ENCODE measurements at regions not wholly inside any gene's neighbourhood (a gene's known extent, or its start where the extent isn't known, plus 50 kb on each side); places are given as distances from the start of the nearest gene placed in this dataset.
"Not testable (repeated sequence)": the region's sequence is repeated elsewhere in the genome, so short reads cannot be mapped to it uniquely, and the experiment has no call there.

- no peaks in the 10 kb centered on the region for H3K9me3 Mint-ChIP-seq
- no peak for DNase-seq
- no peaks in the 10 kb centered on the region for H3K36me3 Mint-ChIP-seq
- CTCF ChIA-PET: no interaction called here
- H3K4me3 Mint-ChIP-seq: no peak overlapping the region
- no peaks in the 10 kb centered on the region for H3K4me1 Mint-ChIP-seq
- H3K27me3 Mint-ChIP-seq: peaks cover 29% of the 10 kb centered on the region
- no peak overlapping the region for H3K27ac Mint-ChIP-seq
These were observed 74.6 kb upstream of the CREB3L1 start for GRCh38 chr11:46202696-46203391.

- Mint-ChIP-seq H3K9me3 (no peaks in the 10 kb centered on the region), H3K27me3 (peaks cover 33% of the 10 kb centered on the region), H3K27ac (no peak overlapping the region), H3K4me3 (no peak overlapping the region), H3K36me3 (no peaks in the 10 kb centered on the region), H3K4me1 (no peaks in the 10 kb centered on the region)
- no peak for DNase-seq
- CTCF ChIA-PET: no interaction called here
These were observed 75.3 kb upstream of the CREB3L1 start for GRCh38 chr11:46202149-46202548.

- CTCF ChIA-PET: no interaction called here
- no peak overlapping the region for H3K4me3 Mint-ChIP-seq
- no peak for DNase-seq
- no peaks in the 10 kb centered on the region for H3K36me3 Mint-ChIP-seq
- no peaks in the 10 kb centered on the region for H3K9me3 Mint-ChIP-seq
- no peaks in the 10 kb centered on the region for H3K4me1 Mint-ChIP-seq
- no peak overlapping the region for H3K27ac Mint-ChIP-seq
- H3K27me3 Mint-ChIP-seq: peaks cover 42% of the 10 kb centered on the region
These were observed 76.8 kb upstream of the CREB3L1 start for GRCh38 chr11:46200537-46201281.

- no peak for DNase-seq
- Mint-ChIP-seq H3K4me3 (no peak overlapping the region), H3K27me3 (peaks cover 42% of the 10 kb centered on the region), H3K36me3 (no peaks in the 10 kb centered on the region), H3K4me1 (no peaks in the 10 kb centered on the region), H3K27ac (no peak overlapping the region), H3K9me3 (no peaks in the 10 kb centered on the region)
- CTCF ChIA-PET: no interaction called here
These were observed 77.3 kb upstream of the PHF21A start for GRCh38 chr11:46198245-46199240.

GRCh38 chr11:46197421-46197820 is 76.2 kb upstream of the PHF21A start:
- CTCF ChIA-PET: no interaction called here
- H3K4me3 Mint-ChIP-seq: no peak overlapping the region
- no peak for DNase-seq
- H3K9me3 Mint-ChIP-seq: no peaks in the 10 kb centered on the region
- H3K4me1 Mint-ChIP-seq: no peaks in the 10 kb centered on the region
- H3K27me3 Mint-ChIP-seq: peaks cover 40% of the 10 kb centered on the region
- no peak overlapping the region for H3K27ac Mint-ChIP-seq
- H3K36me3 Mint-ChIP-seq: no peaks in the 10 kb centered on the region

- DNase-seq: no peak
- CTCF ChIA-PET: no interaction called here
- no peaks in the 10 kb centered on the region for H3K4me1 Mint-ChIP-seq
- peaks cover 2% of the 10 kb centered on the region for H3K9me3 Mint-ChIP-seq
- no peak overlapping the region for H3K27ac Mint-ChIP-seq
- H3K36me3 Mint-ChIP-seq: no peaks in the 10 kb centered on the region
- no peak overlapping the region for H3K4me3 Mint-ChIP-seq
- peaks cover 19% of the 10 kb centered on the region for H3K27me3 Mint-ChIP-seq
These were observed 66.8 kb upstream of the PHF21A start for GRCh38 chr11:46188017-46188416.

GRCh38 chr11:46183819-46184218 is 62.6 kb upstream of the PHF21A start:
- no peak for DNase-seq
- H3K27ac Mint-ChIP-seq: no peak overlapping the region
- no peaks in the 10 kb centered on the region for H3K36me3 Mint-ChIP-seq
- CTCF ChIA-PET: no interaction called here
- peaks cover 23% of the 10 kb centered on the region for H3K27me3 Mint-ChIP-seq
- no peak overlapping the region for H3K4me3 Mint-ChIP-seq
- H3K4me1 Mint-ChIP-seq: no peaks in the 10 kb centered on the region
- H3K9me3 Mint-ChIP-seq: no peaks in the 10 kb centered on the region

GRCh38 chr11:46181843-46182424 is 60.7 kb upstream of the PHF21A start:
- no peaks in the 10 kb centered on the region for H3K36me3 Mint-ChIP-seq
- H3K27ac Mint-ChIP-seq: no peak overlapping the region
- no peaks in the 10 kb centered on the region for H3K9me3 Mint-ChIP-seq
- CTCF ChIA-PET: no interaction called here
- DNase-seq: no peak
- no peak overlapping the region for H3K4me3 Mint-ChIP-seq
- peaks cover 24% of the 10 kb centered on the region for H3K27me3 Mint-ChIP-seq
- no peaks in the 10 kb centered on the region for H3K4me1 Mint-ChIP-seq

GRCh38 chr11:46181387-46181786 is 60.1 kb upstream of the PHF21A start:
- no peak overlapping the region for H3K4me3 Mint-ChIP-seq
- CTCF ChIA-PET: no interaction called here
- H3K4me1 Mint-ChIP-seq: no peaks in the 10 kb centered on the region
- H3K27ac Mint-ChIP-seq: no peak overlapping the region
- peaks cover 29% of the 10 kb centered on the region for H3K27me3 Mint-ChIP-seq
- no peak for DNase-seq
- no peaks in the 10 kb centered on the region for H3K9me3 Mint-ChIP-seq
- H3K36me3 Mint-ChIP-seq: no peaks in the 10 kb centered on the region

GRCh38 chr11:46180736-46181135 is 59.5 kb upstream of the PHF21A start:
- no peak for DNase-seq
- Mint-ChIP-seq H3K27ac (no peak overlapping the region), H3K27me3 (peaks cover 36% of the 10 kb centered on the region), H3K4me3 (no peak overlapping the region), H3K9me3 (no peaks in the 10 kb centered on the region), H3K36me3 (no peaks in the 10 kb centered on the region), H3K4me1 (no peaks in the 10 kb centered on the region)
- CTCF ChIA-PET: no interaction called here

- Mint-ChIP-seq H3K27ac (no peak overlapping the region), H3K4me1 (no peaks in the 10 kb centered on the region), H3K36me3 (no peaks in the 10 kb centered on the region), H3K27me3 (peaks cover 39% of the 10 kb centered on the region), H3K9me3 (no peaks in the 10 kb centered on the region), H3K4me3 (no peak overlapping the region)
- CTCF ChIA-PET: no interaction called here
- DNase-seq: no peak
These were observed 57.3 kb upstream of the PHF21A start for GRCh38 chr11:46178513-46178912.

GRCh38 chr11:46176421-46176820 is 55.2 kb upstream of the PHF21A start:
- no peak for DNase-seq
- H3K27me3 Mint-ChIP-seq: peaks cover 31% of the 10 kb centered on the region
- H3K4me3 Mint-ChIP-seq: no peak overlapping the region
- no peaks in the 10 kb centered on the region for H3K36me3 Mint-ChIP-seq
- no peaks in the 10 kb centered on the region for H3K4me1 Mint-ChIP-seq
- CTCF ChIA-PET: no interaction called here
- no peak overlapping the region for H3K27ac Mint-ChIP-seq
- H3K9me3 Mint-ChIP-seq: no peaks in the 10 kb centered on the region

- Mint-ChIP-seq H3K27me3 (peaks cover 27% of the 10 kb centered on the region), H3K4me1 (no peaks in the 10 kb centered on the region), H3K27ac (no peak overlapping the region), H3K4me3 (no peak overlapping the region), H3K9me3 (no peaks in the 10 kb centered on the region), H3K36me3 (no peaks in the 10 kb centered on the region)
- DNase-seq: no peak
- CTCF ChIA-PET: no interaction called here
These were observed 54.2 kb upstream of the PHF21A start for GRCh38 chr11:46175401-46176002.

- H3K4me3 Mint-ChIP-seq, DNase-seq, H3K9me3 Mint-ChIP-seq, H3K36me3 Mint-ChIP-seq, H3K27ac Mint-ChIP-seq, CTCF ChIA-PET, H3K4me1 Mint-ChIP-seq: not testable (repeated sequence)
- H3K27me3 Mint-ChIP-seq: peaks cover 46% of the 10 kb centered on the region
These were observed 50.4 kb upstream of the PHF21A start for GRCh38 chr11:46171693-46172092.
